ENCODE measurements at regions not wholly inside any gene's neighbourhood (a gene's known extent, or its start where the extent isn't known, plus 50 kb on each side); places are given as distances from the start of the nearest gene placed in this dataset.

- no peak for TF ChIP-seq HDGF (IDR thresholded peaks at IDR 0.05; ENCODE audit: borderline replicate concordance)
- TF ChIP-seq L3MBTL2 (conservative IDR thresholded peaks at IDR 0.05), result no peak
- no peak for TF ChIP-seq CTBP1 (IDR thresholded peaks at IDR 0.05; ENCODE audit: borderline replicate concordance)
- no peak for TF ChIP-seq ZNF384 (IDR thresholded peaks at IDR 0.05)
- TF ChIP-seq PKNOX1 (IDR thresholded peaks at IDR 0.05), result no peak
- TF ChIP-seq SUZ12 (IDR thresholded peaks at IDR 0.05), result no peak
- no peak for TF ChIP-seq FOXA1 (IDR thresholded peaks at IDR 0.05)
- no peak for TF ChIP-seq SP1 (IDR thresholded peaks at IDR 0.05)
- TF ChIP-seq LEF1 (IDR thresholded peaks at IDR 0.05; ENCODE audit: borderline replicate concordance), result no peak
- no peak for TF ChIP-seq FOXK2 (IDR thresholded peaks at IDR 0.05)
- no peak for TF ChIP-seq FOXM1 (IDR thresholded peaks at IDR 0.05; ENCODE audit: borderline replicate concordance)
- TF ChIP-seq ELF4 (IDR thresholded peaks at IDR 0.05), result no peak
- no peak for TF ChIP-seq TARDBP (IDR thresholded peaks at IDR 0.05)
- no peak for TF ChIP-seq ARNT (IDR thresholded peaks at IDR 0.05)
- no peak for TF ChIP-seq BHLHE40 (IDR thresholded peaks at IDR 0.05; ENCODE audit: borderline replicate concordance)
- POLR2A ChIA-PET, result no interaction called here
- CTCF ChIA-PET, result interaction anchor here (1.2 kb wide), 1 partner anchor 8 kb away, joined by 3 read pairs; no protein-coding TSS in a partner anchor
- DNase-seq (ENCODE audit: extremely low spot score), result no peak
Measured at GRCh38 chr5:74934949-74935751, 69.0 kb upstream of the FAM169A start.

GRCh38 chr5:74927336-74927735 lies 61.1 kb upstream of the FAM169A start:
- no peak for DNase-seq (ENCODE audit: extremely low spot score)
- ChIA-PET POLR2A (no interaction called here), CTCF (no interaction called here)
- TF ChIP-seq FOXA1 (IDR thresholded peaks at IDR 0.05) (no peak), ARNT (IDR thresholded peaks at IDR 0.05) (no peak)

- no peak for TF ChIP-seq TARDBP (IDR thresholded peaks at IDR 0.05)
- TF ChIP-seq CTBP1 (IDR thresholded peaks at IDR 0.05; ENCODE audit: borderline replicate concordance), result no peak
- TF ChIP-seq SUZ12 (IDR thresholded peaks at IDR 0.05), result no peak
- no peak for TF ChIP-seq NFRKB (IDR thresholded peaks at IDR 0.05)
- TF ChIP-seq ARNT (IDR thresholded peaks at IDR 0.05), result no peak
- no peak for TF ChIP-seq FOXK2 (IDR thresholded peaks at IDR 0.05)
- no peak for TF ChIP-seq ZNF384 (IDR thresholded peaks at IDR 0.05)
- TF ChIP-seq FOXA1 (IDR thresholded peaks at IDR 0.05), result no peak
- TF ChIP-seq HDGF (IDR thresholded peaks at IDR 0.05; ENCODE audit: borderline replicate concordance), result no peak
- TF ChIP-seq L3MBTL2 (conservative IDR thresholded peaks at IDR 0.05), result no peak
- TF ChIP-seq BHLHE40 (IDR thresholded peaks at IDR 0.05; ENCODE audit: borderline replicate concordance), result no peak
- no peak for TF ChIP-seq FOXM1 (IDR thresholded peaks at IDR 0.05; ENCODE audit: borderline replicate concordance)
- no peak for TF ChIP-seq ELF4 (IDR thresholded peaks at IDR 0.05)
- TF ChIP-seq PKNOX1 (IDR thresholded peaks at IDR 0.05), result no peak
- TF ChIP-seq LEF1 (IDR thresholded peaks at IDR 0.05; ENCODE audit: borderline replicate concordance), result no peak
- no peak for TF ChIP-seq SP1 (IDR thresholded peaks at IDR 0.05)
- ChIA-PET POLR2A (no interaction called here), CTCF (interaction anchor here (0.7 kb wide), 2 partner anchors 41 to 253 kb away, joined by 3 read pairs; no protein-coding TSS in a partner anchor)
- peak; percentile 59 for DNase-seq (ENCODE audit: extremely low spot score)
Measured at GRCh38 chr5:74919487-74919886, 53.3 kb upstream of the FAM169A start.

GRCh38 chr5:74919041-74919440 lies 52.9 kb upstream of the FAM169A start:
- no peak for TF ChIP-seq L3MBTL2 (conservative IDR thresholded peaks at IDR 0.05)
- no peak for TF ChIP-seq FOXA1 (IDR thresholded peaks at IDR 0.05)
- no peak for TF ChIP-seq TARDBP (IDR thresholded peaks at IDR 0.05)
- TF ChIP-seq HDGF (IDR thresholded peaks at IDR 0.05; ENCODE audit: borderline replicate concordance), result no peak
- no peak for TF ChIP-seq PKNOX1 (IDR thresholded peaks at IDR 0.05)
- no peak for TF ChIP-seq FOXM1 (IDR thresholded peaks at IDR 0.05; ENCODE audit: borderline replicate concordance)
- no peak for TF ChIP-seq ZNF384 (IDR thresholded peaks at IDR 0.05)
- TF ChIP-seq ARNT (IDR thresholded peaks at IDR 0.05), result no peak
- no peak for TF ChIP-seq SUZ12 (IDR thresholded peaks at IDR 0.05)
- no peak for TF ChIP-seq LEF1 (IDR thresholded peaks at IDR 0.05; ENCODE audit: borderline replicate concordance)
- TF ChIP-seq NFRKB (IDR thresholded peaks at IDR 0.05), result no peak
- no peak for TF ChIP-seq BHLHE40 (IDR thresholded peaks at IDR 0.05; ENCODE audit: borderline replicate concordance)
- TF ChIP-seq ELF4 (IDR thresholded peaks at IDR 0.05), result no peak
- no peak for TF ChIP-seq FOXK2 (IDR thresholded peaks at IDR 0.05)
- no peak for DNase-seq (ENCODE audit: extremely low spot score)
- ChIA-PET POLR2A (no interaction called here), CTCF (no interaction called here)

- no peak for DNase-seq (ENCODE audit: extremely low spot score)
- CTCF ChIA-PET, result no interaction called here
- TF ChIP-seq NFRKB (IDR thresholded peaks at IDR 0.05), result no peak
- no peak for TF ChIP-seq ZNF384 (IDR thresholded peaks at IDR 0.05)
- no peak for TF ChIP-seq ELF4 (IDR thresholded peaks at IDR 0.05)
- TF ChIP-seq ARNT (IDR thresholded peaks at IDR 0.05), result no peak
- TF ChIP-seq CTBP1 (IDR thresholded peaks at IDR 0.05; ENCODE audit: borderline replicate concordance), result no peak
- TF ChIP-seq SUZ12 (IDR thresholded peaks at IDR 0.05), result no peak
- TF ChIP-seq TARDBP (IDR thresholded peaks at IDR 0.05), result no peak
- no peak for TF ChIP-seq FOXA1 (IDR thresholded peaks at IDR 0.05)
- no peak for TF ChIP-seq LEF1 (IDR thresholded peaks at IDR 0.05; ENCODE audit: borderline replicate concordance)
- no peak for TF ChIP-seq HDGF (IDR thresholded peaks at IDR 0.05; ENCODE audit: borderline replicate concordance)
- no peak for TF ChIP-seq FOXK2 (IDR thresholded peaks at IDR 0.05)
- no peak for TF ChIP-seq BHLHE40 (IDR thresholded peaks at IDR 0.05; ENCODE audit: borderline replicate concordance)
- TF ChIP-seq PKNOX1 (IDR thresholded peaks at IDR 0.05), result no peak
- no peak for TF ChIP-seq L3MBTL2 (conservative IDR thresholded peaks at IDR 0.05)
- no peak for TF ChIP-seq SP1 (IDR thresholded peaks at IDR 0.05)
- TF ChIP-seq FOXM1 (IDR thresholded peaks at IDR 0.05; ENCODE audit: borderline replicate concordance), result no peak
- POLR2A ChIA-PET, result no interaction called here
Measured at GRCh38 chr5:74918232-74918669, 52.1 kb upstream of the FAM169A start.
